Smooth muscle cell (in vitro differentiated cells): ENCODE measurements at regions not wholly inside any gene's neighbourhood (a gene's known extent, or its start where the extent isn't known, plus 50 kb on each side); places are given as distances from the start of the nearest gene placed in this dataset.
"Not testable (repeated sequence)": the region's sequence is repeated elsewhere in the genome, so short reads cannot be mapped to it uniquely, and the experiment has no call there.

Source experiments
- DNase-seq: peaks from one replicate; lab custom pipeline; 2025; ENCODE audit not compliant: unreplicated experiment; lab: John Stamatoyannopoulos, UW
- H2AFZ ChIP-seq: fragments of 200-600 bp; sonication (generic); 2 replicates; pipeline ENCODE4 v1.6.0; 2016; ENCODE audit warnings: antibody characterized with exemption, low read depth, mild to moderate bottlenecking
- H3F3A ChIP-seq: fragments of 200-600 bp; sonication (generic); 2 replicates; pipeline ENCODE4 v1.6.0; 2017; ENCODE audit warnings: antibody characterized with exemption, low read depth
- H3K27ac ChIP-seq: fragments of 200-600 bp; sonication (generic); 2 replicates; pipeline ENCODE4 v1.5.1; 2016; ENCODE audit warnings: low read depth, mild to moderate bottlenecking
- H3K27me3 ChIP-seq: fragments of 200-600 bp; sonication (generic); 2 replicates; pipeline ENCODE4 v1.6.1; 2016; ENCODE audit warnings: low read depth, mild to moderate bottlenecking
- H3K36me3 ChIP-seq: fragments of 200-600 bp; sonication (generic); 2 replicates; pipeline ENCODE4 v1.5.1; 2016; ENCODE audit warnings: low read depth
- H3K4me1 ChIP-seq: fragments of 200-600 bp; sonication (generic); 2 replicates; pipeline ENCODE4 v1.5.1; 2016; ENCODE audit warnings: low read depth
- H3K4me2 ChIP-seq: fragments of 200-600 bp; sonication (generic); 2 replicates; pipeline ENCODE4 v1.6.0; 2016; ENCODE audit warnings: mild to moderate bottlenecking
- H3K4me3 ChIP-seq: fragments of 200-600 bp; sonication (generic); 2 replicates; pipeline ENCODE4 v1.5.1; 2016; ENCODE audit warnings: mild to moderate bottlenecking
- H3K79me2 ChIP-seq: fragments of 200-600 bp; sonication (generic); 2 replicates; pipeline ENCODE4 v1.6.0; 2016; ENCODE audit warnings: low read depth, mild to moderate bottlenecking
- H3K9ac ChIP-seq: fragments of 200-600 bp; sonication (generic); 2 replicates; pipeline ENCODE4 v1.6.0; 2016; ENCODE audit warnings: low read depth
- H3K9me3 ChIP-seq: fragments of 200-600 bp; sonication (generic); replicated peaks from 2 replicates; pipeline ENCODE4 v1.5.1; 2016; ENCODE audit warnings: low read depth
- H4K20me1 ChIP-seq: fragments of 200-600 bp; sonication (generic); 2 replicates; pipeline ENCODE4 v1.6.0; 2016; ENCODE audit warnings: low read depth
- CTCF ChIP-seq: fragments of 200-600 bp; sonication (generic); IDR thresholded peaks from 2 replicates; pipeline ENCODE4 v1.5.1; 2017; ENCODE audit warnings: borderline replicate concordance, mild to moderate bottlenecking, antibody characterized with exemption; ENCODE audit not compliant: insufficient read depth, poor library complexity, severe bottlenecking
- WGBS: methylation state at CpG from one replicate; pipeline ENCODE4 v1.1.7; 2016; ENCODE audit warnings: low lambda C conversion rate; 5-methylcytosine and 5-hydroxymethylcytosine counted together

- H3K79me2 ChIP-seq = no peaks in the 10 kb centered on the region
- H3K4me2 ChIP-seq = no peak overlapping the region
- no peaks in the 10 kb centered on the region for H3K9me3 ChIP-seq
- no peaks in the 10 kb centered on the region for H3F3A ChIP-seq
- H2AFZ ChIP-seq = no peak overlapping the region
- no peak overlapping the region for H3K27ac ChIP-seq
- no peaks in the 10 kb centered on the region for H3K36me3 ChIP-seq
- TF ChIP-seq CTCF = no peak
- no peak for DNase-seq
- 73% methylated on average over 2 of the region's 2 CpGs for WGBS
- no peaks in the 10 kb centered on the region for H3K27me3 ChIP-seq
- H4K20me1 ChIP-seq = no peaks in the 10 kb centered on the region
- H3K9ac ChIP-seq = no peak overlapping the region
- H3K4me1 ChIP-seq = no peaks in the 10 kb centered on the region
- no peak overlapping the region for H3K4me3 ChIP-seq
Observed at GRCh38 chr2:33911327-33911726, 312.2 kb upstream of the FAM98A start.

GRCh38 chr2:33909945-33910695, 311.0 kb upstream of the FAM98A start:
- no peak for TF ChIP-seq CTCF
- H3K27ac ChIP-seq = no peak overlapping the region
- no peak for DNase-seq
- no peak overlapping the region for H2AFZ ChIP-seq
- H3K4me1 ChIP-seq = no peaks in the 10 kb centered on the region
- H3K79me2 ChIP-seq = no peaks in the 10 kb centered on the region
- H3K36me3 ChIP-seq = no peaks in the 10 kb centered on the region
- H3K9ac ChIP-seq = no peak overlapping the region
- no peak overlapping the region for H3K4me2 ChIP-seq
- H3F3A ChIP-seq = no peaks in the 10 kb centered on the region
- 87% methylated on average over 8 of the region's 8 CpGs for WGBS
- H3K4me3 ChIP-seq = no peak overlapping the region
- H3K9me3 ChIP-seq = no peaks in the 10 kb centered on the region
- no peaks in the 10 kb centered on the region for H4K20me1 ChIP-seq
- H3K27me3 ChIP-seq = no peaks in the 10 kb centered on the region

GRCh38 chr2:33907866-33908265, 308.8 kb upstream of the FAM98A start:
- Histone ChIP-seq H3K36me3 (no peaks in the 10 kb centered on the region), H2AFZ (no peak overlapping the region), H3K4me1 (no peaks in the 10 kb centered on the region), H3K27me3 (no peaks in the 10 kb centered on the region), H4K20me1 (no peaks in the 10 kb centered on the region), H3F3A (no peaks in the 10 kb centered on the region), H3K9ac (no peak overlapping the region), H3K4me2 (no peak overlapping the region), H3K4me3 (no peak overlapping the region), H3K79me2 (no peaks in the 10 kb centered on the region), H3K27ac (no peak overlapping the region), H3K9me3 (no peaks in the 10 kb centered on the region)
- no peak for DNase-seq
- WGBS = 68% methylated on average over 2 of the region's 2 CpGs
- no peak for TF ChIP-seq CTCF

GRCh38 chr2:33906129-33906528, 307.0 kb upstream of the FAM98A start:
- not testable (repeated sequence) for H3K36me3 ChIP-seq, DNase-seq, H4K20me1 ChIP-seq, H3K9me3 ChIP-seq, H3F3A ChIP-seq, H3K27ac ChIP-seq, H3K4me3 ChIP-seq, H3K4me2 ChIP-seq, H3K79me2 ChIP-seq, H3K9ac ChIP-seq, H3K27me3 ChIP-seq, H3K4me1 ChIP-seq, H2AFZ ChIP-seq
- 100% methylated on average over 1 of the region's 1 CpG for WGBS
